ENCODE measurements at regions not wholly inside any gene's neighbourhood (a gene's known extent, or its start where the extent isn't known, plus 50 kb on each side); places are given as distances from the start of the nearest gene placed in this dataset.
"Not testable (repeated sequence)": the region's sequence is repeated elsewhere in the genome, so short reads cannot be mapped to it uniquely, and the experiment has no call there.

DNA sequence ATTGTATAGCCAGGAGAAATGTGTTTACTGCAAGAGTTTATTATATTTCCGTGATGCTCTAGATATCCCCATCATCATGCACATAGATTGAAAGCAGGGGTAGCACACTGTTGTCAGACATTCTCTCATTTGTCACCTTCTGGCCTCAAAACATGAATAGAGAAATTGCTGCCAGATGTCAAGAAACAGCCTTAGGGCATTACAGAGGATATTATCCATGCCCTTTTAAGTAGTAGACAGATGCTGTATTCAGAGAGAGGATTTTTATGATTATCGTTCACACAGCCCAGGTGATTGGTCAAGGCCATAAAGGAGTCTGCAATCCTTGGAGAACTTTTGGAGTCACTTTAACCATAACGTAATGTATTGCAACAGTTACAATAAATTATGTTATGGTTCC lies 1961.5 kb upstream of the TENM3 start:
- DNase-seq (ENCODE audit: low read depth): no peak

DNA sequence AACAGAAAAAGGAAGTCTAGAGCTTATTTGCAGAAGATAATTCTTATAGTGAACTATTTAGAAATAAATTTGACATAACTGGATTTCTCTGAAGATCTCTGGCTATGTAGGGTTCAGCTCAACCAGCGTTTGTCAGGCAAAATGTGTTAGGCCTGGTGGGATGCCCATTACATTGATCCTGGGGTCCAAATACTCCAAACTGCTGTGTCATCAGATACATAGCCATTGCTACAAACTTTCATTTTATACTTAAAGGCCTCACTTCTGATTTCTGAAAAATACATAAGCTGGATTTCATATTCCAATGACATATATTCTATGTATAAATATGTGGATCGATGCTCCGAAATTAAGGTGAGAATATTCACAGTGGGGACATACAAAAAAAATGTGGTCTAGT lies 1958.9 kb upstream of the TENM3 start:
- no peak for DNase-seq (ENCODE audit: low read depth)

DNA sequence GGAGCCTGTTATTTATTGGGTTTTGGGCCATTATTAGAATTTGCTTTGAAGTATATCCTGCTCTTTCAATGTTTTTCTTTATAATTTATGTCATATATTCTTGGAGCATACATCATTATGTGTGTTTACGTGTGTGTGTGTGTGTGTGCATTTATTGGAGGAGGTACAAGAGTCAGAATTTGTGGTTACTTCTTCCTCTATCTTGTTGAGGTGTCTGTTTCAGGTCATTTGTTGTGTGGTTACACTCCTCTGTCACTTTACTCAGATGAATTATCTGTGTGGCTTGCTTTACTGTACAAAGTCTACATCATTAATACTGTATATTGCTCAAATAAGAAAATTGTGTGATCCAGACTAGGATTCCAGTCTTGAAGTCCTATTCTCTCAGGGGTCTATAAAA lies 1957.4 kb upstream of the TENM3 start:
- DNase-seq (ENCODE audit: low read depth): no peak

DNA sequence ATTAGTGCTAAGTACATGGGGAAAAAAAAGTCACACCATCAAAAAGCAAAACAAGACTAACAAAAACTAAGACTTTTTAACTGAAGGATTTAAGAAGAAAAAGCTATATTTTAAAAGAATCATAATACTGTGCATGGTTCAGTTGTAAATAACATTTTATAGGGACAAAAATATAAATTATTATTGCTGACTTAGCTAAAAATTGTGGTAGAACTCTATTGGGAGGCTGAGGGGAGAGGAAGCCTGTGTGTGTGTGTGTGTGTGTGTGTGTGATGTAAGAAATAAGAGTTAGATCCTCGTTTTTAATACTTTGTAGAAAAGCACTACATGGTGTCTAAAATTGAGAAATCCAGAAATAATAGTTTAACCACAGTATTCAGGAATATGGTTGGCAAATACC lies 1950.9 kb upstream of the TENM3 start:
- DNase-seq (ENCODE audit: low read depth): no peak

DNA sequence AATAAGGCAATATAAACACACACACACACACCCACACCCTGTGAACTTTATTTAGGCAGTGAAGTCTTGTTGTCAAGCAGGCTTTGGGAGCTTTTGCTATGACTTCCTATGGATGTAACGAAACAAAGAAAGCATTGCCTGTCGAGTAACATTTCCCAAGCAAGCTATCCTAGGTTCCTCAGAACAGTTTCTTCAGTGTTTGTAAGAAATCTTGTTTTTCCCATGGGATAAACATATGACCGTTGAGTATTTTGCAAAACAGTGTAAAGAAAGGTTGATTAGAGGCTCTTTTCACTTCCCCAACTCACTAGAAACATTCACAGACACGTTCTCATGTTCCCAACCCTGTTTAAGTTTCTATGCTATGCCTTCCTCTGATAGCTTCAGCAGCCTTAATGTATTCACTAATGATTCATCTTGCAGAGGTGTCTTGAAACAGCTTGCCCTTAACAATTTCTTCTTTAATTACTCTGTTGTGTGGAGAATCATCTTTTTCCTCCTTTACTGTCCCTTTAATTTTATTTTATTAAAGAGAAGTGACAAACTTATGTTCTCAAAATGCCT lies 1947.1 kb upstream of the TENM3 start:
- no peak for DNase-seq (ENCODE audit: low read depth)

DNA sequence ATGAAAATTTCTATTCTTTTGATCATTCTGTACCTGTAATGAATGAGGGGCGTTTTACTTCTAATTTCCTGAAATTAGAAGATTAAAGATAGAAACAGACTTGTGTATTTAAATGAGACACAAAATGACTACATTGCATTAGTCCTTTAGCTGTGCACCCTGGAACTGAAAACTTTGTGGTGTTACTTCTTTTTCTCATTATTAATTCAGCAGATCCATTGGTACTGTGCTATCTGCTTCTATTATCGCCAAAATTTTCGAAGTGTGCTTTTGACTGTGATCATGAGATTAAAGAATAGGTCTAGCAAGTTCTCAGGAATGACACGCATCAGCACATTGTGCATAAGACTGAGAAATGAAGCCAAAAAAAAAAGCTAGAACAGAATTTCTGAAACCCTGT lies 1938.9 kb upstream of the TENM3 start:
- DNase-seq (ENCODE audit: low read depth): no peak

DNA sequence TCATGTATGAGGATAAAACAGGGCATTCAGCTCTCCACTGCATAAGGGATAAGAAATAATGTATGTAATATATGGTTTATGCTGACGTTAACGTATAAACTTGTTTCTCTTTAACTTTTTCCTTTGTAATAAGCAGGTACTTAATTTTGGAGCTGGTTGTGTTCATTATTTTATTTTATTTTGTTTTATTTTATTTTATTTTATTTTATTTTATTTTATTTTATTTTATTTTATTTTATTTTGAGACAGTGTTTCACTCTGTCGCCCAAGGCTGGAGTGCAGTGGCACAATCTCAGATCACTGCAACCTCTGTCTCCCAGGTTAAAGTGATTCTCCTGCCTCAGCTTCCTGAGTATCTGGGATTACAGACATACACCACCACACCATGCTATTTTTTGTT lies 1932.6 kb upstream of the TENM3 start:
- DNase-seq (ENCODE audit: low read depth): no peak

DNA sequence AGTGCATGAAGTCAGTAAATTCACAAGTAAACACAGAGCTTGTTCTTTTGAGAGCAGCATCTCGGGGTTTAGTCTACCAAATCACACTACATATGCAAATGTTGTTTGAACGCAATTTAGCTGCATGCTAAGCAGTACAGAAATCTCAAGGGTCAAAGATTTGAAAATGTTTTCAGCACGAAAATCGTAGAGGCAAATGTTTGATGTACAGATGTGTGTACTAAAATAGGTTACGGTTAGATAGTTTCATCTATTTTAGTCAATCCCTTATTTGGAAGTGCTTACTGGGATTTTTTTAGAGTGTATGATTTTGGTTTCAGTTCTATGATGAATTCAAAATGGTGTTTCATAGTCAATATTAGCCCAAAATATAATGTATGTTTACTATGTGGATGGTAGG lies 1928.2 kb upstream of the TENM3 start:
- no peak for DNase-seq (ENCODE audit: low read depth)

DNA sequence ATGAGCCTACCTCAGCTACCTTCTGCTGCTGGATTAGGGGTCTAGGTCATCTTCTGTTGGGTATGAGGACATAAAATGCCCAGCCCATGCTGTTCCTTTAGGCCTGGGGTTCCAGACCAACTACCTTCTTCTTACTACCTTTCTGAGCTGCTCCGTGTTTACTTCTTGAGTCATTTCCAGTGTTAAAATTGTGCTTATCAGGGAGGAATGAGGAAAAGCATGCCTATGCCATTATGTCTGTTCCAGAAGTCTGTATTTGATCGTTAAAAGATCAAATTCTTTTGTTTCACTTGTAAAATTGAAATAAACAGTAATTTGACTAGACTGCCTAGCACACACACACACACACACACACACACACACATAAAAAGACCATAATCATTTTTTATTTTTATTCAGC lies 1912.7 kb upstream of the TENM3 start:
- DNase-seq (ENCODE audit: low read depth): no peak

DNA sequence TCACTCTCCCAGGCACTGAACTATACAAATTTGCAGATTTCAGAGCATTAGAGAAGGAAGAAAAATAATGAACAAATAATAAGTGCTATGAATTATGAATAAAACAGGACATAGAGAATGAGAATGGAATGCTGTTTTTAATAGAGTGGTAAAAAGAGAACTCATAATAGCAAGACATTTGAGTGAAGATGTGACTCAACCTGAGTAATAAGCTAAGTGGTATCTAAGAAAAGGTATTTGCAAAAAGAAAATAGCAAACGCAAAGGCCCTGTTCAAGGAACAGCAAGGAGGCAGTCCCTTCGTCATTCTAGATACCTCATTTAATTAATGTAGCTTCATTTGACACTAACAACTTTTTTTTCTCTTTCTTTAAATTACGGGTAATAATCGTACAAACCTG lies 1910.0 kb upstream of the TENM3 start:
- no peak for DNase-seq (ENCODE audit: low read depth)

DNA sequence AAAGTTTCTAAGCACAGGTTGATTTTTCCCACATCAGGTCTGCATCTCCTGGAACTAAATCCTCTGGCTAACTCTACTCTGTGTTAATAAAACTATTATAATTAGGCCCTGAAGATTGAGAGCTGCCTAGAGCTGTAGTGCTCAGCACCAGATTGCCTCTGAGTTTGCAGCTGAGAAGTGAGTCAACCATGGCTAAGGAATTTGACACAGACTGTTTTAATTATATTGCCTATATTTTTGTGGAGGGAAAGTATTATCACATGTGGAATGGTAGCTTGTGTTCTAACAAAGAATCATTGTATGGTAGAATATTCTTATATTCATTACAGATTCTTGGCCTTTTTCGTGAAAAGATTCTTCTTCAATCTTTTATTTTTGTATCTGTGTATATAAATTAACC lies 1907.6 kb upstream of the TENM3 start:
- DNase-seq (ENCODE audit: low read depth): no peak

DNA sequence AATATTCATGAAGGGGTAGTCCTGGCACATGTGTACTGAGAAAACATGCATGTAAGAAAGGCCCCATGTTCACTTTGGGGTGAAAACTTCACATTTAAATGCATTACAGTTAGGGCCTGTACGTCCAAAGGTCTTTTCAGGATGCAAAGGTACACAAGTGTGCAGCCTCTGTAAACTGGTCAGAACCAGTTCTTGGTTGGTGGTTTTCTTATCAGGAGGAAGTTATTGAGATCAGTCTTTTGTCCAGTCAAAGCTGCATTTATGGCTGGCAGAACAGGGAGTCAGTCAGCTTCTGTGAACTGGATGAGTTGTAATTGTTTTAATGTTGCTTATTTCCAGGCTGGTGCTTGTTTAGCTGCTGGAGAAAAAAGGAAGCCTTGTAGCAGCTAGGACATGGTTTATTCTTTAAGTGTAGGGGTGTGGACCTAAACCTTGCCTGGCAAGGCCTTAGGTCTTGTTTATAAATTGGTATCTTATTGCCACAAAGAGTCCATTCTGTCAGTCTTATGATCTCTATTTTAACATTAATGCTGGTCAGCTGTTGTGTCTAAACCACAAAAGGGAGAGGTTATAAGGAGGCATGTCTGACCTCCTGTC lies 1906.6 kb upstream of the TENM3 start:
- no peak for DNase-seq (ENCODE audit: low read depth)

DNA sequence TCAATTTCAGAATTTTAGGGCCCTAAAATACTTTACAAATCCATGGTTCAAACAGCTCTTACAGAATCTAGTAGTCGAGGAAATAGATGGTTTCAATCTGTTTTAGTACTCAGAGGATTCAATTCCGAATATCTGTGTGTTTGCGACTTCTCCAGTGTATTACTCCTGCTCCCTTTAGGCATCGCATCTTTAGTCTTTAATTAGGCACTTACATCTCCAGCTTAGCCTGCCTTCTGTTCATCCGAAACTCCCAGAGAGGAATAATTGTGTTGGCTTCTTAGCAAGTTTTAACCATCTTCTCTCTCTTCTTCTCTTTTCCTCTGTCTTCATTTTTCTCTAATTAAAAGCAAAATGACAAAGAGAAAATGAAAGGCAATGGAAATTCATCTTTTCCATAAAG lies 1901.3 kb upstream of the TENM3 start:
- DNase-seq (ENCODE audit: low read depth): no peak

DNA sequence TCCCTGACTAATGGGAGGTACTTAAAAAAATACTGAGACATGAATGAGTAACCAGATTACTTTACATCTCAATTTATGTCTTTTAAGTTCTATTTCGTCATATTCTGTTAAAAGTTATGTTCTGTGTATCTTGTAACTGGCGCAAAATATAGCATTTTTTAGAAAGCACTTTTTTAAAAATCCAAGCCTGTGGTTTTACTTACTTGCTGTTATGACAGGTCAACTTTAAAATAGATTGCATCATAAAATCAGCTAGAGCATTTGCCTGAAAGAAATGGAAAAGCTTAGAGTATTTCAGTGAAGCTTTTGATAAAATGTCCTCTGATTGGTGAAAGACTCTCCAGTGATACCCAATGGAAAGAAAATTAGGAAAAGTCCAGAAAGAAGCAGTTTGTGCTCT lies 1892.3 kb upstream of the TENM3 start:
- DNase-seq (ENCODE audit: low read depth): no peak

DNA sequence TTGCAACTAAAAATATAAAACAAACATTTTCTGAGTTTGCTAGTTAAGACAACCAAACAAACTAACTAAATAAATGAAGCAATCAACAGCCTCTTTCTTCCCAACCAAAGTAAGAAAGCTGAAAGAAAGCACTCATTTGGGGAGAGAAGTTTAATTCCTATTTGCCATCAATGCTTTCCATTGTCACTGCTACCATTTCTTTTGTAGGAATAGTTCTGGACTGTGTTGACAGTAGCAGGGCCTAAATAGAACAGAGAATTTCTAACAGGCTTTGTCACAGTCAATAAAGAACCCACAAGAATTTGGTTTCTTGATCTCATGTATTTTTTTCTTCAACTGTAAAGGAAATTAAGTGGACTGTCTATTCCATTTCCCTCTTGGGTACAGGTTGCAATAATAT lies 1886.4 kb upstream of the TENM3 start:
- DNase-seq (ENCODE audit: low read depth): no peak

DNA sequence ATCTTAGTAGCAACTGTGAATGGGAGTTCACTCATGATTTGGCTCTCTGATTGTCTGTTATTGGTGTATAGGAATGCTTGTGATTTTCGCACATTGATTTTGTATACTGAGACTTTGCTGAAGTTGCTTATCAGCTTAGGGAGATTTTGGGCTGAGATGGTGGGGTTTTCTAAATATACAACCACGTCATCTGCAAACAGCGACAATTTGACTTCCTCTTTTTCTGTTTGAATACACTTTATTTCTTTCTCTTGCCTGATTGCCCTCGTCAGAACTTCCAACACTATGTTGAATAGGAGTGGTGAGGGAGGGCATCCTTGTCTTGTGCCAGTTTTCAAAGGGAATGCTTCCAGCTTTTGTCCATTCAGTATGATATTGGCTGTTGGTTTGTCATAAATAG lies 1883.1 kb upstream of the TENM3 start:
- not testable (repeated sequence) for DNase-seq (ENCODE audit: low read depth)

DNA sequence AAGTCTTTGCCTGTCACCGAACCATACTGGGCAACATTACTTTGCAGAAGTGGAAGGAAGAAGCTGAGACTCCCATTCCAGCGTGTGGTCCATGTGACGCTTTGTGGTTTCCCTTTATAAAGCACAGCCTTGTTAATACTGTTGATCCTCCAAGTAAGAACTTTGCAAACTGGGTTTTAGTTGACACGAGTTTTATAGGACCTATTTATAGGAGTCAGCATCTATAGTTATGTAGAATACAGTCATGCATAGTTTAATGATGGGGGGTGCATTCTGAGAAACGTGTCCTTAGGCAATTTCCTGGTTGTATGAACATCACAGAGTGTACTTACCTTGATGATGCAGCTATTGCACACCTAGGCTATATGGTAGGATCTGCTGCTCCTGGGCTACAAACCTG lies 1879.4 kb upstream of the TENM3 start:
- DNase-seq (ENCODE audit: low read depth): no peak

DNA sequence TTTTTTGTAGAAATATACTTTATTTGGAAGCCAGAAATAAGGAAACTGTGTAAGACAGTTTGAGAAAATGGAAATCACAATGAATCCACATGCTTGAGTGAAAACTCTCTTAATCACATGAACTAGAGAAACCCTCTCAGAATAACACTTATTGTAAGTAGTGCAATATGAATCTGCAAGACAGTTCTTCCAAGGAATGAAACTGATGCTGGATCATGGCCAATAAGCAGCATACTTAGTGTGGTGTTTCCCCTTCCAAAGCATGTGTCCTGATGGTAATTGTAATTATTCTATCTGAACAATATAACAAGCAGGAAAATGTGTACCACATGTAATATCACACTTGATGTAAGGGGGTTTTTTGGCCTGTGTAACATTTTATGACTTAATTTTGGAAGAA lies 1870.5 kb upstream of the TENM3 start:
- DNase-seq (ENCODE audit: low read depth): no peak

DNA sequence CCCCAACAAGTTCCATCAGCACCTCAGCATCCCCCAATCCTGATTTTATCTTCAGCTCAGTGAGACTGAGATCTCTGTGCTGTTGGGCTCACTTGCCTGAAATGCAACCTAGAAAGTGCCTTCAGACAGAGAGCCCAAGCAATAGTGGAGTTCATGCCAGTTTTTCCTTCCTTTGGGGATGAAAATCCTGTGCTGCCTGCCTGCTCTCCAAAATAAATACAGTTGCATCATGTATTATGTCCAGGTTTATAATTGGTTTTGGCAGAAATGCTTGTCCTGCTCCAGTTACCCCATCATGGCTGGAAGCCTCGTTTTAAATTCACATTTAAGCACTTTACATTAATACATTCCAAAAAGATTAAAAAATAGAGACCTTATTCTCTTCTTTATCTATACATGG lies 1865.5 kb upstream of the TENM3 start:
- DNase-seq (ENCODE audit: low read depth): no peak

DNA sequence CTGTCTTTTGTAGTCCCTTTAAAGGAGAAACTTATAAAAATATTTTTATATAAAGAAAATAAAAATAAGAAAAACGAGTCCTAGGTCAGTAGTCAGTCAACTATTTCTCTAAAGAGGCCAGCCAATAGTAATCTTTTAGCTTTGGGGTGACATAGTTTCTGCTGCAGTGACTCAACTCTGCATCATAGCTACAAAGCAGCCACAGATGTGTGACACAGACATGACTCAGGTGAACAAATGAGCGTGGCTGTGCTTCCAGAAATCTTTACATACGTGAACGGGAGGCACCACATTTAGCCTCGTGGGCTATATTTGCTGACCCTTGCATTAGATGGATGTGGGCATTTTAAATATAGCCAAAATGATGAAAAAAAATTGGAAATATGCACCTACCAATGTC lies 1862.5 kb upstream of the TENM3 start:
- DNase-seq (ENCODE audit: low read depth): no peak

DNA sequence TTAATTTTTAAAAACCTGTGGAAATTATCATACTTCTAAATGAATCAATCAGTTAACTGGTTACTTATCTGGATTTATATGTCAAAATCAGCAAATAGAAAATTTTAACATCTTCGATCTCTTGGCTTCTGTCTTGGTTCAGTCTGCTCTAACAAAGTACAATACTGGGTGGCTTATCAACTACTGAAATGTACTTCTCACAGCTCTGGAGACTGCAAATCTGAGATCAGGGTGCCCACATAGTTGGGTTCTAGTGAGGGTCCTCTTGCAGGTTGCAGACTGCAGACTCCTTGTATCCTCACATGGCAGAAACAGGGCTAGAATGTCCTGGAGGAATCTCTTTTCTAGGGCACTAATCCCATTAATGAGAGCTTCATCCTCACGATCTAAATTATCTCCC lies 1851.6 kb upstream of the TENM3 start:
- no peak for DNase-seq (ENCODE audit: low read depth)

DNA sequence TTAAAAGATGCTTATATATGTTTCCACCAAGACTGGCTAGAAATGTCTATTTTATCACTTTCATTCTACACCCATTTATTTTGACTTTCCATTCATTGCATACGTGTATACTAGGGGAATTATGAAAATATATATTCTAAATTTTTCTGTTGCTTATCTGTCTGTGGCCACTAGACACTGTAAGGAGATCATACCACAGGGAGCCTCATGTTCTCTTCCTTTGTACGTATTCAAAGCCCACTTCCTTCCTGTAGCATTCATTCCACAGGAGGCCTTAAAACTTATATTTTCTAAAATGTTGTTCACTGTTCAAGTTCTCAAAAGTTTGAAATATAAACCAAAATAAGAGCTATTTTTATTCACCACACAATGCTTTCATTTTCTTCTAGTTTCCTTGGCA lies 1848.9 kb upstream of the TENM3 start:
- DNase-seq (ENCODE audit: low read depth): no peak

DNA sequence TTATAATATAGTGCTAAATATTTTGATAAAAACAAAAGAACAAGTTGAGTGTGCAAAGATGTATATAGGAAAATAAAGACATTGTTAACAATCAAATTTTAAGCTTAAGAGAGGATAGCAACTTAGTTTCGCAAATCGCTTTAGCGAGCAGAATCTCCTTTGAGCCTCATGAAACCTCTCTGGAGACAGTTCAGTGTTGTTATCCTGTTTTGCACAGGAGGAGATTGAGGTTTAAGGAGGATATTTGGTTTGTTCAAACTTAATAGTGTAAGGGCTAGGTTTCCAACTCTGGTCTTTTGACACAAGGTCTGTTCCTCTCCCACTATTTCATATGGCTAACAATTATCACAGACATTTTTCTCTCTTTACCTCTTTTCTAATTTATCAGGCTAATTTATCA lies 1848.5 kb upstream of the TENM3 start:
- DNase-seq (ENCODE audit: low read depth): no peak

DNA sequence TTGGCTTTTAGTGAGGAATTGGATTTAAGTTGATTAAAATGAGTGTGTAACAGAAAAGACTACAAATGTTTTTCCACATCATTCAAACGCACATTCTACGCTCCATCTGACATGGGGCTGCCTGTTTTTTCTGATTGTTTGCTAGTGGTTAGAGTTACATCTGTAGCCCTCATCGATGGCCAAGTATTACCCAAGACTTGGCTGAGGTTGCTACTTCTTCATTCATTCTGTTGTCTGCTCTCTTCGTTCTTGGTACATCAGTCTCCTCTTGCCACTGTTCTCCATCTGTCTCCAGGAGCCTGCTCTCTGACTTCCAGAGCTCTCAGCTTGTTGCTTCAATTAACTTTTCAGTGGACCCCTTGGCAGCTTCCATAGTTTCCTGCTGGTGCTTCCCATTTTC lies 1844.6 kb upstream of the TENM3 start:
- DNase-seq (ENCODE audit: low read depth): no peak

Measured in GM04504 (cell line).